K562 (cell line): ENCODE measurements at regions not wholly inside any gene's neighbourhood (a gene's known extent, or its start where the extent isn't known, plus 50 kb on each side); places are given as distances from the start of the nearest gene placed in this dataset.

ENCODE experiments used
- ATAC-seq: fragments of 200-7000 bp; cut with Tn5 transposase; 3 replicates; pipeline ENCODE4 v1.9.1; 2020; ENCODE audit warnings: moderate library complexity
- BruUV-seq: library from RNA; stranded (reverse); fragments of 400-500 nt; replicated peaks from 2 replicates; lab custom pipeline; 2021; lab: Mats Ljungman, UMichigan
- CTCF ChIA-PET: fragments of 300-600 bp; formaldehyde crosslinking; extraction: SDS; loops from one replicate; lab custom pipeline; 2021; ENCODE audit warnings: low intra/inter-chr PET ratio; lab: Yijun Ruan, JAX
- POLR2A ChIA-PET: fragments of 300-600, 350-650 bp; sonication (Branson Sonifier 250); formaldehyde crosslinking; extraction: SDS; loops from one replicate; lab custom pipeline; 2021; ENCODE audit warnings: antibody characterized with exemption, inconsistent platforms; lab: Yijun Ruan, JAX
- DNase-seq, 4 experiments: peaks; one replicate each; pipeline versions ENCODE4 v3.0.0 to v3.0.0-alpha.2; 2011 to 2018; ENCODE audit warnings: low spot score in 3 of 4, mixed read lengths in 3 of 4; ENCODE audit errors: extremely low read depth in 1 of 4
- FAIRE-seq: peaks from 2 replicates; lab custom pipeline; 2011; peaks lifted over from hg19 to GRCh38; lab: Jason Lieb, UNC
- H2AFZ ChIP-seq: 2 replicates; pipeline ENCODE4 v1.6.0; 2011; ENCODE audit warnings: low read depth, low read length, control low read depth, inconsistent platforms
- H3K27ac ChIP-seq: fragments of 200-600 bp; 3 replicates; pipeline ENCODE4 v1.8.0; 2011; ENCODE audit warnings: low read depth, mild to moderate bottlenecking, control low read depth, inconsistent platforms, low read length, moderate library complexity, mixed read lengths; ENCODE audit errors: extremely low read depth
- H3K27me3 ChIP-seq, 2 experiments: fragments of 300-600 bp in 1 of 2; 2 replicates in 1 of 2; 3 replicates in 1 of 2; pipeline versions ENCODE4 v1.6.0 to v1.8.0; 2011; ENCODE audit warnings: inconsistent platforms in 2 of 2, low read length in 2 of 2, mild to moderate bottlenecking in 1 of 2, mixed read lengths in 1 of 2, moderate library complexity in 1 of 2; ENCODE audit not compliant: control insufficient read depth in 2 of 2, insufficient read depth in 2 of 2
- H3K36me3 ChIP-seq: fragments of 300-600 bp; 3 replicates; pipeline ENCODE4 v1.8.0; 2011; ENCODE audit warnings: mild to moderate bottlenecking, low read length, inconsistent platforms; ENCODE audit not compliant: control insufficient read depth, insufficient read depth
- H3K4me1 ChIP-seq, 2 experiments: fragments of 200-600 bp in 1 of 2; replicated peaks in 1 of 2; 2 replicates in 1 of 2; 3 replicates in 1 of 2; pipeline versions ENCODE4 v1.5.1 to v1.8.0; 2011; ENCODE audit warnings: inconsistent platforms in 2 of 2, low read length in 2 of 2, mild to moderate bottlenecking in 1 of 2, mixed read lengths in 1 of 2, moderate library complexity in 1 of 2; ENCODE audit not compliant: control insufficient read depth in 2 of 2, insufficient read depth in 2 of 2
- H3K4me2 ChIP-seq: 2 replicates; pipeline ENCODE4 v1.6.1; 2011; ENCODE audit warnings: low read length, control low read depth, inconsistent platforms, mixed read lengths; ENCODE audit not compliant: insufficient read depth
- H3K4me3 ChIP-seq: fragments of 200-600 bp; sonication (generic), shearing (Covaris generic); 2 replicates; pipeline ENCODE4 v1.5.1; 2016; ENCODE audit warnings: control low read depth, inconsistent platforms
- H3K79me2 ChIP-seq: fragments of 200-600 bp; 3 replicates; pipeline ENCODE4 v1.8.0; 2011; ENCODE audit warnings: low read length, inconsistent platforms; ENCODE audit not compliant: control insufficient read depth, insufficient read depth
- H3K9ac ChIP-seq, 2 experiments: 2 replicates each; pipeline versions ENCODE4 v1.6.0 to v1.6.1; 2011; ENCODE audit warnings: low read depth in 2 of 2, low read length in 2 of 2, control low read depth in 1 of 2, inconsistent platforms in 1 of 2, mild to moderate bottlenecking in 1 of 2, mixed read lengths in 1 of 2; ENCODE audit not compliant: insufficient read depth in 1 of 2
- H3K9me1 ChIP-seq: one replicate; pipeline ENCODE4 v1.6.0; 2011; ENCODE audit warnings: inconsistent platforms, mild to moderate bottlenecking, low read length, moderate library complexity; ENCODE audit not compliant: control insufficient read depth, insufficient read depth
- H3K9me3 ChIP-seq: replicated peaks from 2 replicates; pipeline ENCODE4 v1.5.1; 2011; ENCODE audit warnings: low read depth, low read length, inconsistent platforms; ENCODE audit not compliant: control insufficient read depth, insufficient read depth
- H4K20me1 ChIP-seq: replicated peaks from 2 replicates; pipeline ENCODE4 v1.6.1; 2011; ENCODE audit warnings: low read length, inconsistent platforms, mixed read lengths; ENCODE audit not compliant: control insufficient read depth, insufficient read depth
- ARID2 ChIP-seq: fragments of 450-650 bp; IDR thresholded peaks from 2 replicates; pipeline ENCODE4 v1.6.1; 2017; ENCODE audit warnings: antibody characterized with exemption, mild to moderate bottlenecking
- FOSL1 ChIP-seq: fragments of 200-800 bp; sonication (Bioruptor generic); conservative IDR thresholded peaks from 2 replicates; pipeline ENCODE4 v1.6.1; 2016; ENCODE audit warnings: missing genetic modification characterization, missing compliant biosample characterization
- GATAD2A ChIP-seq: fragments of 450-650 bp; IDR thresholded peaks from 2 replicates; pipeline ENCODE4 v1.6.1; 2017
- KDM5B ChIP-seq: fragments of 200-600 bp; sonication (generic); IDR thresholded peaks from 2 replicates; pipeline ENCODE4 v1.6.1; 2012; ENCODE audit warnings: low read depth, mild to moderate bottlenecking, moderate library complexity, low read length, control low read depth, inconsistent platforms; ENCODE audit not compliant: insufficient replicate concordance
- MTA1 ChIP-seq: fragments of 450-650 bp; IDR thresholded peaks from 2 replicates; pipeline ENCODE4 v1.6.1; 2017; ENCODE audit warnings: borderline replicate concordance
- MYBL2 ChIP-seq, 2 experiments: fragments of 450-650 bp in 1 of 2; sonication (generic) in 1 of 2; formaldehyde crosslinking in 1 of 2; IDR thresholded peaks; 2 replicates each; pipeline versions ENCODE4 v1.6.1 to v1.8.1; 2017 to 2022; ENCODE audit warnings: borderline replicate concordance in 1 of 2, inconsistent platforms in 1 of 2, low read depth in 1 of 2, mild to moderate bottlenecking in 1 of 2, missing genetic modification reagents in 1 of 2, moderate library complexity in 1 of 2
- SMARCA5 ChIP-seq: fragments of 450-650 bp; IDR thresholded peaks from 2 replicates; pipeline ENCODE4 v1.6.1; 2016
- ZNF174 ChIP-seq: fragments of 250-450 bp; sonication (Bioruptor Pico); IDR thresholded peaks from 2 replicates; pipeline ENCODE4 v1.4.0; 2020; ENCODE audit warnings: mild to moderate bottlenecking
- WGBS: fragments of 100-300 bp; shearing (Covaris generic); methylation state at CpG from one replicate; pipeline ENCODE4 v1.1.6; 2016; ENCODE audit warnings: low coverage, mixed read lengths; ENCODE audit not compliant: insufficient coverage; ENCODE audit errors: missing lambda C conversion rate; 5-methylcytosine and 5-hydroxymethylcytosine counted together
- in situ Hi-C: fragments of 300-500 bp; cut with MboI; formaldehyde crosslinking; loops from 4 replicates; pipeline ENCODE4 v1.15.0; 2018; ENCODE audit warnings: inconsistent platforms, mixed read lengths
- intact Hi-C: fragments of 100-400 bp; cut with micrococcal nuclease; formaldehyde crosslinking; loops from 2 replicates; pipeline ENCODE4 v1.14.2; 2022
- TF ChIP-seq, protein P1 (sequence below): IDR thresholded peaks from 2 replicates; pipeline ENCODE4 v1.6.1; 2011; ENCODE audit not compliant: insufficient read length; ENCODE audit errors: extremely low read depth
- TF ChIP-seq, protein P2 (sequence below): sonication (generic); formaldehyde crosslinking; IDR thresholded peaks from 2 replicates; pipeline ENCODE4 v1.8.0; 2023; ENCODE audit warnings: missing genetic modification reagents, mild to moderate bottlenecking, borderline replicate concordance

DNA sequence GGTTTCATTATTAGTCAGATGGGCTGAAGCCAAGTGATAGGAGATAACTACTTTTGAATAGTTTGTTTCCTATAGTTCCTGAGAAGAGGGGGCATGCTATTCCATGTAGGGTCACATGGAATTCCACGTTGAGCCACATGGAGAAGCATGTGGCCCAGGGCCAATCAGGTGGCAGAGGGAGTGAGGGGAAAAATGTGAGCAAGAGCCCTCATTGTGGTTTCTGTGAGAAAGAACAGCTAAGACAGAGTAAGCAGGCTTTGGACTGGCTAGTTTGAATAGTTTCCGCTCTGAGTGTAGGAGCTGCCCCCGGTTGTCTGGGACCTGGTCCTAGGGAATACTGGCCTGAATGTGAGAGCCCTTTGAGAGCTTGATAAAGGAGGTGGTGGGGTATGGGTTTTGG is 69.9 kb upstream of the CNTNAP4 start:
- intact Hi-C loops = no loop called here
- Histone ChIP-seq H3K27me3 (no peaks in the 10 kb centered on the region), H3K27ac (no peak overlapping the region), H3K9me3 (no peaks in the 10 kb centered on the region), H4K20me1 (no peaks in the 10 kb centered on the region), H3K9me1 (no peaks in the 10 kb centered on the region), H3K9ac (no peak overlapping the region), H3K79me2 (no peaks in the 10 kb centered on the region), H3K4me2 (no peak overlapping the region), H3K36me3 (no peaks in the 10 kb centered on the region), H3K4me3 (no peak overlapping the region), H2AFZ (no peak overlapping the region), H3K4me1 (no peaks in the 10 kb centered on the region)
- POLR2A ChIA-PET = no interaction called here
- BruUV-seq = no TSS peak
- no peak for ATAC-seq
- CTCF ChIA-PET = no interaction called here
- in situ Hi-C loops = no loop called here
- DNase-seq = no peak
- FAIRE-seq = no peak
- 0% methylated on average over 3 of the region's 3 CpGs for WGBS
- TF ChIP-seq, protein P1, sequence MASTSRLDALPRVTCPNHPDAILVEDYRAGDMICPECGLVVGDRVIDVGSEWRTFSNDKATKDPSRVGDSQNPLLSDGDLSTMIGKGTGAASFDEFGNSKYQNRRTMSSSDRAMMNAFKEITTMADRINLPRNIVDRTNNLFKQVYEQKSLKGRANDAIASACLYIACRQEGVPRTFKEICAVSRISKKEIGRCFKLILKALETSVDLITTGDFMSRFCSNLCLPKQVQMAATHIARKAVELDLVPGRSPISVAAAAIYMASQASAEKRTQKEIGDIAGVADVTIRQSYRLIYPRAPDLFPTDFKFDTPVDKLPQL = no peak
- TF ChIP-seq MYBL2 (IDR thresholded peaks at IDR 0.05; ENCODE audit: low read depth) (no peak), MYBL2 (CRISPR knock-in tag; IDR thresholded peaks at IDR 0.05; ENCODE audit: borderline replicate concordance) (no peak)

DNA sequence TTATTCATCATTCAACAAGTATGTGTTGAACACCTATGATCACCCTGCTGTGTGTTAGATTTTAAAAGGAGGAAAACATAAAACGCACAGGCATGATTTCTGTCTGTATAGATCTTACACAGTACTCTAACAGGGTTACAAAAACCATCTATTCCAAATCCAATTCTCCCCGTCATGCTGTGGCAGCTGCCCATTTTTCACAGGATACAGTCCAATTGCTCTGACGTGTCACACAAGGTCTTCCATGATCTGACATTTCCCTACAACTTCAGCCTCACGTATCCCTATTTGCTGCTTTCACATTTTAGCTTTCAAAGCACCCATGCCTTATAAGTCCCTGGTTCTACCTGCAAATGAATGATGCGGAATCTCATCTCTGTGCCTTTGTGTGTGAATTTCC is 67.0 kb upstream of the CNTNAP4 start:
- FAIRE-seq (no peak), DNase-seq (no peak), ATAC-seq (no peak)
- no peak overlapping the region for H3K4me3 ChIP-seq
- no peaks in the 10 kb centered on the region for H3K4me1 ChIP-seq
- no peaks in the 10 kb centered on the region for H3K79me2 ChIP-seq
- in situ Hi-C loops (no loop called here), intact Hi-C loops (no loop called here)
- no peak overlapping the region for H3K4me2 ChIP-seq
- CTCF ChIA-PET = no interaction called here
- no peaks in the 10 kb centered on the region for H3K27me3 ChIP-seq
- H4K20me1 ChIP-seq = no peaks in the 10 kb centered on the region
- no TSS peak for BruUV-seq
- no peak overlapping the region for H3K9ac ChIP-seq
- H3K36me3 ChIP-seq = no peaks in the 10 kb centered on the region
- no peaks in the 10 kb centered on the region for H3K9me3 ChIP-seq
- POLR2A ChIA-PET = no interaction called here
- H3K9me1 ChIP-seq = no peaks in the 10 kb centered on the region
- no peak overlapping the region for H2AFZ ChIP-seq
- WGBS = 0% methylated on average over 5 of the region's 5 CpGs
- H3K27ac ChIP-seq = no peak overlapping the region
- TF ChIP-seq GATAD2A (no peak), ARID2 (no peak), ZNF174 (CRISPR knock-in tag) (no peak), MTA1 (no peak), KDM5B (no peak), SMARCA5 (no peak), FOSL1 (tag) (no peak)
- TF ChIP-seq, protein P2, sequence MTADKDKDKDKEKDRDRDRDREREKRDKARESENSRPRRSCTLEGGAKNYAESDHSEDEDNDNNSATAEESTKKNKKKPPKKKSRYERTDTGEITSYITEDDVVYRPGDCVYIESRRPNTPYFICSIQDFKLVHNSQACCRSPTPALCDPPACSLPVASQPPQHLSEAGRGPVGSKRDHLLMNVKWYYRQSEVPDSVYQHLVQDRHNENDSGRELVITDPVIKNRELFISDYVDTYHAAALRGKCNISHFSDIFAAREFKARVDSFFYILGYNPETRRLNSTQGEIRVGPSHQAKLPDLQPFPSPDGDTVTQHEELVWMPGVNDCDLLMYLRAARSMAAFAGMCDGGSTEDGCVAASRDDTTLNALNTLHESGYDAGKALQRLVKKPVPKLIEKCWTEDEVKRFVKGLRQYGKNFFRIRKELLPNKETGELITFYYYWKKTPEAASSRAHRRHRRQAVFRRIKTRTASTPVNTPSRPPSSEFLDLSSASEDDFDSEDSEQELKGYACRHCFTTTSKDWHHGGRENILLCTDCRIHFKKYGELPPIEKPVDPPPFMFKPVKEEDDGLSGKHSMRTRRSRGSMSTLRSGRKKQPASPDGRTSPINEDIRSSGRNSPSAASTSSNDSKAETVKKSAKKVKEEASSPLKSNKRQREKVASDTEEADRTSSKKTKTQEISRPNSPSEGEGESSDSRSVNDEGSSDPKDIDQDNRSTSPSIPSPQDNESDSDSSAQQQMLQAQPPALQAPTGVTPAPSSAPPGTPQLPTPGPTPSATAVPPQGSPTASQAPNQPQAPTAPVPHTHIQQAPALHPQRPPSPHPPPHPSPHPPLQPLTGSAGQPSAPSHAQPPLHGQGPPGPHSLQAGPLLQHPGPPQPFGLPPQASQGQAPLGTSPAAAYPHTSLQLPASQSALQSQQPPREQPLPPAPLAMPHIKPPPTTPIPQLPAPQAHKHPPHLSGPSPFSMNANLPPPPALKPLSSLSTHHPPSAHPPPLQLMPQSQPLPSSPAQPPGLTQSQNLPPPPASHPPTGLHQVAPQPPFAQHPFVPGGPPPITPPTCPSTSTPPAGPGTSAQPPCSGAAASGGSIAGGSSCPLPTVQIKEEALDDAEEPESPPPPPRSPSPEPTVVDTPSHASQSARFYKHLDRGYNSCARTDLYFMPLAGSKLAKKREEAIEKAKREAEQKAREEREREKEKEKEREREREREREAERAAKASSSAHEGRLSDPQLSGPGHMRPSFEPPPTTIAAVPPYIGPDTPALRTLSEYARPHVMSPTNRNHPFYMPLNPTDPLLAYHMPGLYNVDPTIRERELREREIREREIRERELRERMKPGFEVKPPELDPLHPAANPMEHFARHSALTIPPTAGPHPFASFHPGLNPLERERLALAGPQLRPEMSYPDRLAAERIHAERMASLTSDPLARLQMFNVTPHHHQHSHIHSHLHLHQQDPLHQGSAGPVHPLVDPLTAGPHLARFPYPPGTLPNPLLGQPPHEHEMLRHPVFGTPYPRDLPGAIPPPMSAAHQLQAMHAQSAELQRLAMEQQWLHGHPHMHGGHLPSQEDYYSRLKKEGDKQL (CRISPR knock-in tag) = no peak
